Peyer's patch (tissue), 4 donors: ENCODE measurements at regions not wholly inside any gene's neighbourhood (a gene's known extent, or its start where the extent isn't known, plus 50 kb on each side); places are given as distances from the start of the nearest gene placed in this dataset.

Experiments used
- CTCF ChIP-seq, 6 experiments: fragments of 450-650 bp in 4 of 6; fragments of 200-600 bp in 2 of 6; sonication (generic) in 1 of 6; IDR thresholded peaks; one replicate each; pipeline ENCODE4 v1.5.1; 2017 to 2019; ENCODE audit warnings: antibody characterized with exemption in 6 of 6, mild to moderate bottlenecking in 3 of 6, moderate library complexity in 1 of 6
- POLR2A ChIP-seq, 2 donors: fragments of 450-650 bp; IDR thresholded peaks; one replicate each; pipeline ENCODE4 v1.5.1; 2017; ENCODE audit warnings: antibody characterized with exemption in 2 of 2, mild to moderate bottlenecking in 2 of 2, moderate library complexity in 2 of 2

DNA sequence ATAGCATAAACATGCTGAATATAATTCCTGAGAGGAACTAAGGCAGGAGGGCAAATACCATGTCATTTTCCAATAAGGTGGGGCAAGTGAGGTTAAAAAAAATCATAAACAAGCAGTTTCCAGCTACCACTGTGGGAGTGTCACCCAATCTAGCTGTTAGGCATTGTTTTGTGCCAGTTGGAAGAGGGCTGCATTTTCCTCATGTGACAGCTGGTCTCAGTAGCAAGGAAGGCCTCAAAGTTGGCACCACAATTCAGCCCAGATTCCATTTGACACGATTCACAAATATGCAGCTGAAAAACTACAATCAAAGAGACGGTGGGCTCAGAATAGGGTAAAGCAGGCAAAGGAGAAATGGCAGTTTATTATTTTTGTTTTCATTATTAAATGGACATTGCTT lies 636.1 kb downstream of the KIF4B start:
- TF ChIP-seq CTCF (IDR thresholded peaks at IDR 0.05) (no peak), POLR2A (IDR thresholded peaks at IDR 0.05) (no peak)
